Endothelial cell of umbilical vein (primary cell): ENCODE measurements at regions not wholly inside any gene's neighbourhood (a gene's known extent, or its start where the extent isn't known, plus 50 kb on each side); places are given as distances from the start of the nearest gene placed in this dataset.

Experiments
- BruUV-seq: library from RNA; stranded (reverse); fragments of 400-500 nt; replicated peaks from 2 replicates; lab custom pipeline; 2021; lab: Mats Ljungman, UMichigan
- CTCF ChIA-PET: fragments of 300-600, 350-600 bp; sonication (Branson Sonifier 250); formaldehyde crosslinking; loops from one replicate; lab custom pipeline; 2021; ENCODE audit warnings: antibody characterized with exemption, inconsistent platforms; lab: Charles Lee
- POLR2A ChIA-PET: fragments of 300-600, 350-600 bp; sonication (Branson Sonifier 250); formaldehyde crosslinking; loops from one replicate; lab custom pipeline; 2021; ENCODE audit warnings: antibody characterized with exemption, inconsistent platforms; lab: Charles Lee
- DNase-seq: peaks from one replicate; pipeline ENCODE4 v3.0.0-alpha.2; 2011; ENCODE audit warnings: low read depth, low spot score
- FAIRE-seq: peaks from 2 replicates; lab custom pipeline; 2011; peaks lifted over from hg19 to GRCh38; lab: Jason Lieb, UNC
- H2AFZ ChIP-seq: 2 replicates; pipeline ENCODE4 v1.6.0; 2012; ENCODE audit warnings: low read depth, low read length, control low read depth, inconsistent platforms
- H3K27ac ChIP-seq: 2 replicates; pipeline ENCODE4 v1.5.1; 2011; ENCODE audit warnings: low read depth, mild to moderate bottlenecking, control low read depth, low read length, moderate library complexity; ENCODE audit not compliant: insufficient read depth
- H3K27me3 ChIP-seq, 2 experiments: 2 replicates each; pipeline versions ENCODE4 v1.6.0 to v1.6.1; 2011; ENCODE audit warnings: low read length in 2 of 2, mixed read lengths in 1 of 2; ENCODE audit not compliant: control insufficient read depth in 2 of 2, insufficient read depth in 2 of 2
- H3K36me3 ChIP-seq, 2 experiments: 2 replicates in 1 of 2; 3 replicates in 1 of 2; pipeline ENCODE4 v1.5.1; 2011; ENCODE audit warnings: low read length in 2 of 2, mild to moderate bottlenecking in 1 of 2, moderate library complexity in 1 of 2; ENCODE audit not compliant: control insufficient read depth in 2 of 2, insufficient read depth in 2 of 2; ENCODE audit errors: extremely low read depth in 1 of 2
- H3K4me1 ChIP-seq: 3 replicates; pipeline ENCODE4 v1.5.1; 2011; ENCODE audit warnings: mild to moderate bottlenecking, low read length; ENCODE audit not compliant: control insufficient read depth, insufficient read depth; ENCODE audit errors: extremely low read depth
- H3K4me2 ChIP-seq: 2 replicates; pipeline ENCODE4 v1.6.1; 2011; ENCODE audit warnings: low read length, control low read depth, mixed read lengths; ENCODE audit not compliant: insufficient read depth
- H3K4me3 ChIP-seq, 3 experiments: fragments of 200-600 bp in 1 of 3; sonication (generic), shearing (Covaris generic) in 1 of 3; replicated peaks in 1 of 3; 2 replicates each; pipeline ENCODE4 v1.5.1; 2011 to 2016; ENCODE audit warnings: control low read depth in 3 of 3, low read length in 3 of 3, mild to moderate bottlenecking in 2 of 3, inconsistent platforms in 1 of 3, low read depth in 1 of 3, moderate library complexity in 1 of 3; ENCODE audit not compliant: insufficient read depth in 1 of 3
- H3K79me2 ChIP-seq: 2 replicates; pipeline ENCODE4 v1.6.0; 2012; ENCODE audit warnings: low read length, inconsistent platforms; ENCODE audit not compliant: control insufficient read depth, insufficient read depth
- H3K9ac ChIP-seq: replicated peaks from 2 replicates; pipeline ENCODE3; 2011; ENCODE audit warnings: low read length, control low read depth; ENCODE audit not compliant: insufficient read depth; ENCODE audit errors: extremely low read depth
- H3K9me1 ChIP-seq: replicated peaks from 3 replicates; pipeline ENCODE4 v1.6.0; 2011; ENCODE audit warnings: mild to moderate bottlenecking, low read length; ENCODE audit not compliant: control insufficient read depth, insufficient read depth; ENCODE audit errors: extremely low read depth
- H3K9me3 ChIP-seq: replicated peaks from 2 replicates; pipeline ENCODE4 v1.5.1; 2012; ENCODE audit warnings: low read length, inconsistent platforms; ENCODE audit not compliant: control insufficient read depth, insufficient read depth
- H4K20me1 ChIP-seq: replicated peaks from 2 replicates; pipeline ENCODE3; 2011; ENCODE audit warnings: mild to moderate bottlenecking, low read length; ENCODE audit not compliant: control insufficient read depth, insufficient read depth; ENCODE audit errors: extremely low read depth
- CTCF ChIP-seq, 2 donors: IDR thresholded peaks; 1 replicate in 1 of 2; 2 replicates in 1 of 2; pipeline ENCODE4 v1.5.1; 2011; ENCODE audit warnings: low read length in 2 of 2, mild to moderate bottlenecking in 2 of 2, moderate library complexity in 2 of 2, control low read depth in 1 of 2, inconsistent platforms in 1 of 2, low read depth in 1 of 2; ENCODE audit not compliant: insufficient read depth in 1 of 2; ENCODE audit errors: extremely low read depth in 1 of 2
- EZH2 ChIP-seq: IDR thresholded peaks from 2 replicates; pipeline ENCODE4 v1.6.1; 2012; ENCODE audit warnings: borderline replicate concordance, low read depth, mild to moderate bottlenecking, moderate library complexity, low read length, inconsistent platforms; ENCODE audit not compliant: severe bottlenecking
- FOS ChIP-seq: IDR thresholded peaks from 2 replicates; pipeline ENCODE4 v1.6.1; 2011; ENCODE audit warnings: mild to moderate bottlenecking, low read length, moderate library complexity, borderline replicate concordance; ENCODE audit not compliant: insufficient read depth
- GATA2 ChIP-seq: IDR thresholded peaks from 2 replicates; pipeline ENCODE4 v1.7.0; 2011; ENCODE audit warnings: low read depth, mild to moderate bottlenecking, moderate library complexity, mixed read lengths, low read length; ENCODE audit not compliant: insufficient read length, insufficient read depth
- JUN ChIP-seq: IDR thresholded peaks from 2 replicates; pipeline ENCODE4 v1.6.1; 2011; ENCODE audit warnings: borderline replicate concordance, low read depth; ENCODE audit not compliant: insufficient read length, insufficient read depth
- MYC ChIP-seq: IDR thresholded peaks from one replicate; pipeline ENCODE4 v1.6.1; 2011; ENCODE audit warnings: mild to moderate bottlenecking, low read depth, low read length
- POLR2A ChIP-seq: IDR thresholded peaks from 2 replicates; pipeline ENCODE4 v1.6.1; 2012; ENCODE audit warnings: low read depth, mild to moderate bottlenecking, control low read depth, low read length
- POLR2AphosphoS5 ChIP-seq: IDR thresholded peaks from 2 replicates; pipeline ENCODE4 v1.6.1; 2012; ENCODE audit warnings: low read depth, mild to moderate bottlenecking, control low read depth, low read length, moderate library complexity; ENCODE audit not compliant: insufficient read depth
- dilution Hi-C: fragments of 300-500 bp; cut with MboI; formaldehyde crosslinking; loops from one replicate; pipeline ENCODE4 v1.15.0; 2019; ENCODE audit warnings: low sequenced_read_pairs; ENCODE audit not compliant: extremely low pct_ligation_motif_present
- intact Hi-C: fragments of 100-400 bp; cut with micrococcal nuclease; formaldehyde crosslinking; loops from one replicate; pipeline ENCODE4 v1.10.0; 2022
- TF ChIP-seq, protein P1 (sequence below): IDR thresholded peaks from 2 replicates; pipeline ENCODE4 v1.6.1; 2011; ENCODE audit not compliant: insufficient read depth, insufficient read length

DNA sequence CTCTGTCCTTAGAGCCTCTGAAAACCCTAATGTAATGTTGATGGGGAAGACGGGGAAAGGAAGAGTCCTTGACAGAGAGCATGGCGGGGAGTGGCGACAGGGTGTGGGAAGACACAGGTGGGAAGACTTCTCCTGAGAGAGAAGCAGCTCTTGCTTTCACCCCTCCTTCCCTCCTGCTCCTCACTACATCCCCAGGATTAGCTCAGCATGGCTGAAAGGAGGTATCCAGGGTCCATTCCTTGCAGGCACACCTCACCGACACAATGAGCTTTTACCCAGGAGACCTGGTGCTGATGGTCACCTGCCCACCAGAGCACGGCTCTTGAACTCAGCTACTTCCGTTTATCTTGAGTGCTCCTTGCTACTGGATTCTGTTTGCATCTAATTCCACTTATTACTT lies 469.3 kb downstream of the CDH26 start:
- dilution Hi-C loops, result no loop called here
- H3K9me3 ChIP-seq, result peaks cover 13% of the 10 kb centered on the region

GRCh38 chr20:60428651-60429050 lies 470.4 kb downstream of the CDH26 start:
- FAIRE-seq (no peak), DNase-seq (no peak)
- CTCF ChIA-PET, result no interaction called here

More for the DNA sequence above, 469.3 kb downstream of the CDH26 start:
- H3K27me3 ChIP-seq, result no peaks in the 10 kb centered on the region
- ChIA-PET CTCF (no interaction called here), POLR2A (no interaction called here)
- FAIRE-seq (no peak), DNase-seq (no peak)
- no peaks in the 10 kb centered on the region for H4K20me1 ChIP-seq
- H3K27ac ChIP-seq, result no peak overlapping the region
- H3K4me3 ChIP-seq, result no peak overlapping the region
- no peak overlapping the region for H2AFZ ChIP-seq
- H3K36me3 ChIP-seq, result no peaks in the 10 kb centered on the region
- no peaks in the 10 kb centered on the region for H3K9me1 ChIP-seq
- BruUV-seq, result no TSS peak
- no peak overlapping the region for H3K9ac ChIP-seq
- H3K4me1 ChIP-seq, result no peaks in the 10 kb centered on the region
- TF ChIP-seq JUN, result no peak
- intact Hi-C loops, result no loop called here
- H3K79me2 ChIP-seq, result no peaks in the 10 kb centered on the region
- no peak overlapping the region for H3K4me2 ChIP-seq

More at GRCh38 chr20:60428651-60429050, 470.4 kb downstream of the CDH26 start:
- Histone ChIP-seq H2AFZ (no peak overlapping the region), H3K4me2 (no peak overlapping the region), H3K9me1 (no peaks in the 10 kb centered on the region), H3K27me3 (no peaks in the 10 kb centered on the region), H3K4me3 (no peak overlapping the region), H3K79me2 (no peaks in the 10 kb centered on the region), H3K27ac (no peak overlapping the region), H3K4me1 (no peaks in the 10 kb centered on the region), H3K9ac (no peak overlapping the region), H3K36me3 (no peaks in the 10 kb centered on the region), H3K9me3 (peaks cover 16% of the 10 kb centered on the region), H4K20me1 (no peaks in the 10 kb centered on the region)
- intact Hi-C loops (no loop called here), dilution Hi-C loops (no loop called here)
- POLR2A ChIA-PET, result no interaction called here
- no TSS peak for BruUV-seq
- no peak for TF ChIP-seq POLR2A
- TF ChIP-seq POLR2AphosphoS5, result no peak
- no peak for TF ChIP-seq FOS
- TF ChIP-seq JUN, result no peak
- no peak for TF ChIP-seq MYC
- no peak for TF ChIP-seq EZH2
- no peak for TF ChIP-seq GATA2
- TF ChIP-seq, protein P1, sequence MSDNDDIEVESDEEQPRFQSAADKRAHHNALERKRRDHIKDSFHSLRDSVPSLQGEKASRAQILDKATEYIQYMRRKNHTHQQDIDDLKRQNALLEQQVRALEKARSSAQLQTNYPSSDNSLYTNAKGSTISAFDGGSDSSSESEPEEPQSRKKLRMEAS, result no peak
- no peak for TF ChIP-seq CTCF (IDR thresholded peaks at IDR 0.05; ENCODE audit: extremely low read depth in 1 of 2, insufficient read depth in 1 of 2, low read depth in 1 of 2, low read length in 2 of 2)
